Gastroesophageal sphincter (tissue), 4 donors: ENCODE measurements at regions not wholly inside any gene's neighbourhood (a gene's known extent, or its start where the extent isn't known, plus 50 kb on each side); places are given as distances from the start of the nearest gene placed in this dataset.
"Not testable (repeated sequence)": the region's sequence is repeated elsewhere in the genome, so short reads cannot be mapped to it uniquely, and the experiment has no call there.

Source experiments
- ATAC-seq: fragments of 150-250 bp; one replicate; pipeline ENCODE4 v1.9.1; 2016; ENCODE audit warnings: mild to moderate bottlenecking, moderate library complexity
- H3K27ac ChIP-seq, 4 donors: fragments of 200-600 bp; sonication (generic) in 3 of 4; 1 replicate in 3 of 4; 2 replicates in 1 of 4; pipeline ENCODE4 v1.5.1; 2016 to 2019
- H3K27me3 ChIP-seq: fragments of 200-600 bp; sonication (generic); one replicate; pipeline ENCODE4 v1.5.1; 2019
- H3K36me3 ChIP-seq, 2 donors: fragments of 200-600 bp; sonication (generic); one replicate each; pipeline ENCODE4 v1.5.1; 2019; ENCODE audit warnings: control low read depth in 1 of 2
- H3K4me1 ChIP-seq, 3 donors: fragments of 200-600 bp; sonication (generic); 1 replicate in 2 of 3; 2 replicates in 1 of 3; pipeline ENCODE4 v1.5.1; 2016 to 2019; ENCODE audit warnings: control low read depth in 2 of 3
- H3K4me3 ChIP-seq, 2 donors: fragments of 200-600 bp; sonication (generic); one replicate each; pipeline ENCODE4 v1.5.1; 2019; ENCODE audit warnings: mild to moderate bottlenecking in 1 of 2, moderate library complexity in 1 of 2
- H3K9me3 ChIP-seq, 3 donors: fragments of 200-600 bp; sonication (generic); one replicate each; pipeline ENCODE4 v1.5.1; 2017 to 2019; ENCODE audit warnings: control low read depth in 2 of 3
- CTCF ChIP-seq, 4 experiments: fragments of 200-600 bp in 2 of 4; fragments of 450-650 bp in 2 of 4; sonication (generic) in 1 of 4; IDR thresholded peaks; one replicate each; pipeline ENCODE4 v1.5.1; 2017 to 2019; ENCODE audit warnings: antibody characterized with exemption in 4 of 4, mild to moderate bottlenecking in 2 of 4, moderate library complexity in 2 of 4
- EP300 ChIP-seq: sonication (generic); formaldehyde crosslinking; IDR thresholded peaks from one replicate; pipeline ENCODE4 v1.6.1; 2017; ENCODE audit warnings: antibody characterized with exemption, mild to moderate bottlenecking
- POLR2A ChIP-seq, 2 donors: fragments of 450-650 bp; IDR thresholded peaks; one replicate each; pipeline ENCODE4 v1.6.1; 2017; ENCODE audit warnings: antibody characterized with exemption in 2 of 2, mild to moderate bottlenecking in 2 of 2, moderate library complexity in 1 of 2
- POLR2AphosphoS5 ChIP-seq: sonication (generic); formaldehyde crosslinking; IDR thresholded peaks from one replicate; pipeline ENCODE4 v1.6.1; 2017; ENCODE audit warnings: antibody characterized with exemption
- WGBS, 2 donors: methylation state at CpG; one replicate each; pipeline ENCODE4 v1.1.5; 2018; ENCODE audit warnings: low coverage in 1 of 2; 5-methylcytosine and 5-hydroxymethylcytosine counted together

- Histone ChIP-seq H3K4me1 (no peaks in the 10 kb centered on the region), H3K36me3 (no peaks in the 10 kb centered on the region), H3K27me3 (no peaks in the 10 kb centered on the region), H3K27ac (no peak overlapping the region), H3K4me3 (no peak overlapping the region), H3K9me3 (no peaks in the 10 kb centered on the region)
- ATAC-seq, result no peak
- 11% methylated on average over 1 of the region's 1 CpG; no CpG with 5 or more reads in 1 of the 2 donors for WGBS, 2 donors
- TF ChIP-seq EP300 (no peak), CTCF (IDR thresholded peaks at IDR 0.05) (no peak), POLR2AphosphoS5 (no peak), POLR2A (IDR thresholded peaks at IDR 0.05) (no peak)
These were observed 403.4 kb upstream of the NR3C2 start for GRCh38 chr4:148845609-148846008.

GRCh38 chr4:148843625-148844024 lies 401.4 kb upstream of the NR3C2 start:
- Histone ChIP-seq H3K27ac (no peak overlapping the region), H3K4me3 (no peak overlapping the region), H3K36me3 (no peaks in the 10 kb centered on the region), H3K9me3 (no peaks in the 10 kb centered on the region), H3K27me3 (no peaks in the 10 kb centered on the region), H3K4me1 (no peaks in the 10 kb centered on the region)
- TF ChIP-seq EP300 (no peak), POLR2A (IDR thresholded peaks at IDR 0.05) (no peak), POLR2AphosphoS5 (no peak), CTCF (IDR thresholded peaks at IDR 0.05) (no peak)
- ATAC-seq, result no peak
- 83 to 93% methylated on average over 2 to 3 of the region's 3 CpGs for WGBS, 2 donors

GRCh38 chr4:148842843-148843242 lies 400.6 kb upstream of the NR3C2 start:
- no peak overlapping the region for H3K4me3 ChIP-seq
- no peak for TF ChIP-seq EP300
- no peak for TF ChIP-seq POLR2AphosphoS5
- no peak for TF ChIP-seq POLR2A (IDR thresholded peaks at IDR 0.05)
- TF ChIP-seq CTCF (IDR thresholded peaks at IDR 0.05), result no peak
- ATAC-seq, result no peak
- no peaks in the 10 kb centered on the region for H3K4me1 ChIP-seq
- no peak overlapping the region for H3K27ac ChIP-seq
- WGBS, 2 donors, result 88 to 100% methylated on average over 1 of the region's 3 CpGs
- no peaks in the 10 kb centered on the region for H3K9me3 ChIP-seq
- no peaks in the 10 kb centered on the region for H3K36me3 ChIP-seq
- no peaks in the 10 kb centered on the region for H3K27me3 ChIP-seq

- ATAC-seq, H3K9me3 ChIP-seq, H3K36me3 ChIP-seq, H3K27me3 ChIP-seq, H3K4me1 ChIP-seq, H3K27ac ChIP-seq, H3K4me3 ChIP-seq: not testable (repeated sequence)
- 100% methylated on average over 2 of the region's 2 CpGs for WGBS, 2 donors
These were observed 395.4 kb upstream of the NR3C2 start for GRCh38 chr4:148837571-148837970.

- Histone ChIP-seq H3K27me3 (no peaks in the 10 kb centered on the region), H3K4me1 (no peaks in the 10 kb centered on the region), H3K27ac (no peak overlapping the region), H3K4me3 (no peak overlapping the region), H3K36me3 (no peaks in the 10 kb centered on the region), H3K9me3 (no peaks in the 10 kb centered on the region)
- TF ChIP-seq CTCF (IDR thresholded peaks at IDR 0.05) (no peak), EP300 (no peak), POLR2AphosphoS5 (no peak), POLR2A (IDR thresholded peaks at IDR 0.05) (no peak)
- WGBS, 2 donors, result 25 to 33% methylated on average over 6 of the region's 6 CpGs
- no peak for ATAC-seq
These were observed 392.8 kb upstream of the NR3C2 start for GRCh38 chr4:148834804-148835631.
